Activated CD8-positive, alpha-beta T cell treated with anti-CD3 and anti-CD28 coated beads for 36 hours (primary cell): ENCODE measurements at regions not wholly inside any gene's neighbourhood (a gene's known extent, or its start where the extent isn't known, plus 50 kb on each side); places are given as distances from the start of the nearest gene placed in this dataset.

Experiments
- ATAC-seq: fragments of 200-7000 bp; cut with Tn5 transposase; one replicate; pipeline ENCODE4 v1.10.0; 2021; ENCODE audit warnings: mild to moderate bottlenecking, moderate library complexity
- CTCF ChIA-PET: fragments of 350-600 bp; sonication (Branson Sonifier 250); formaldehyde crosslinking; loops from one replicate; lab custom pipeline; 2021; ENCODE audit warnings: antibody characterized with exemption; lab: Charles Lee
- POLR2A ChIA-PET: fragments of 350-600 bp; sonication (Branson Sonifier 250); formaldehyde crosslinking; loops from one replicate; lab custom pipeline; 2021; ENCODE audit warnings: antibody characterized with exemption; lab: Charles Lee
- DNase-seq: peaks from one replicate; pipeline ENCODE4 v3.0.0-alpha.2; 2020
- H3K27ac Mint-ChIP-seq: one replicate; pipeline ENCODE4 v1.8.0; 2021; ENCODE audit warnings: mild to moderate bottlenecking, mixed read lengths
- H3K27me3 Mint-ChIP-seq: one replicate; pipeline ENCODE4 v1.8.0; 2021; ENCODE audit warnings: mixed read lengths
- H3K36me3 Mint-ChIP-seq: one replicate; pipeline ENCODE4 v1.8.0; 2021; ENCODE audit warnings: low read depth, mixed read lengths
- H3K4me1 Mint-ChIP-seq: one replicate; pipeline ENCODE4 v1.8.0; 2021; ENCODE audit warnings: low read depth, mixed read lengths
- H3K4me3 Mint-ChIP-seq: one replicate; pipeline ENCODE4 v1.8.0; 2021; ENCODE audit warnings: mild to moderate bottlenecking, moderate library complexity, mixed read lengths
- H3K9me3 Mint-ChIP-seq: one replicate; pipeline ENCODE4 v1.8.0; 2021; ENCODE audit warnings: mixed read lengths
- CTCF ChIP-seq: fragments of 200-600 bp; IDR thresholded peaks from one replicate; pipeline ENCODE4 v1.8.0; 2022; ENCODE audit warnings: antibody characterized with exemption, mild to moderate bottlenecking
- intact Hi-C: fragments of 100-400 bp; cut with micrococcal nuclease; formaldehyde crosslinking; loops from one replicate; pipeline ENCODE4 v1.10.0; 2022

- H3K27me3 Mint-ChIP-seq, result peaks cover 9% of the 10 kb centered on the region
These were observed 142.0 kb downstream of the FOXD2 start for GRCh38 chr1:47579809-47580208.

GRCh38 chr1:47580451-47580995, 142.7 kb downstream of the FOXD2 start:
- peaks cover 2% of the 10 kb centered on the region for H3K4me1 Mint-ChIP-seq

More at GRCh38 chr1:47579809-47580208, 142.0 kb downstream of the FOXD2 start:
- Mint-ChIP-seq H3K4me1 (peaks cover 2% of the 10 kb centered on the region), H3K4me3 (no peak overlapping the region), H3K27ac (no peak overlapping the region), H3K9me3 (no peaks in the 10 kb centered on the region), H3K36me3 (no peaks in the 10 kb centered on the region)
- CTCF ChIA-PET, result interaction anchor here (0.8 to 2.2 kb wide), 3 partner anchors 19 to 143 kb away, joined by 3 to 6 read pairs (median 4); partner anchors contain the start of gene FOXD2
- TF ChIP-seq CTCF, result no peak
- intact Hi-C loops, result no loop called here
- ATAC-seq (no peak), DNase-seq (no peak)
- POLR2A ChIA-PET, result no interaction called here

GRCh38 chr1:47582891-47583608, 145.2 kb downstream of the FOXD2 start:
- Mint-ChIP-seq H3K36me3 (no peaks in the 10 kb centered on the region), H3K9me3 (no peaks in the 10 kb centered on the region), H3K4me3 (no peak overlapping the region), H3K4me1 (peaks cover 2% of the 10 kb centered on the region), H3K27ac (no peak overlapping the region), H3K27me3 (peaks cover 17% of the 10 kb centered on the region)
- DNase-seq, result peak; percentile 66
- peak; percentile 94 for ATAC-seq
- intact Hi-C loops, result no loop called here
- no peak for TF ChIP-seq CTCF
- POLR2A ChIA-PET, result interaction anchor here (0.6 kb wide), 1 partner anchor 824 kb away, joined by 3 read pairs; no protein-coding TSS in a partner anchor
- CTCF ChIA-PET, result interaction anchor here (0.9 kb wide), 1 partner anchor 127 kb away, joined by 4 read pairs; no protein-coding TSS in a partner anchor

More at GRCh38 chr1:47580451-47580995, 142.7 kb downstream of the FOXD2 start:
- POLR2A ChIA-PET, result no interaction called here
- intact Hi-C loops, result no loop called here
- no peak for TF ChIP-seq CTCF
- no peak for DNase-seq
- Mint-ChIP-seq H3K27me3 (peaks cover 13% of the 10 kb centered on the region), H3K9me3 (no peaks in the 10 kb centered on the region), H3K27ac (no peak overlapping the region), H3K36me3 (no peaks in the 10 kb centered on the region), H3K4me3 (no peak overlapping the region)
- ATAC-seq, result no peak
- CTCF ChIA-PET, result interaction anchor here (1.2 to 2.2 kb wide), 3 partner anchors 20 to 145 kb away, joined by 4 to 6 read pairs (median 6); no protein-coding TSS in a partner anchor

GRCh38 chr1:47584249-47584648, 146.4 kb downstream of the FOXD2 start:
- Mint-ChIP-seq H3K36me3 (no peaks in the 10 kb centered on the region), H3K27ac (no peak overlapping the region), H3K9me3 (no peaks in the 10 kb centered on the region), H3K4me1 (peaks cover 2% of the 10 kb centered on the region), H3K4me3 (no peak overlapping the region), H3K27me3 (peaks cover 17% of the 10 kb centered on the region)
- ChIA-PET POLR2A (no interaction called here), CTCF (no interaction called here)
- ATAC-seq (no peak), DNase-seq (no peak)
- intact Hi-C loops, result no loop called here
- no peak for TF ChIP-seq CTCF
